GM21367 (cell line): ENCODE measurements at regions not wholly inside any gene's neighbourhood (a gene's known extent, or its start where the extent isn't known, plus 50 kb on each side); places are given as distances from the start of the nearest gene placed in this dataset.

Experiments
- ATAC-seq: cut with Tn5 transposase; IDR thresholded peaks from one replicate; pipeline ENCODE4 v1.9.1; 2021; ENCODE audit not compliant: unreplicated experiment

DNA sequence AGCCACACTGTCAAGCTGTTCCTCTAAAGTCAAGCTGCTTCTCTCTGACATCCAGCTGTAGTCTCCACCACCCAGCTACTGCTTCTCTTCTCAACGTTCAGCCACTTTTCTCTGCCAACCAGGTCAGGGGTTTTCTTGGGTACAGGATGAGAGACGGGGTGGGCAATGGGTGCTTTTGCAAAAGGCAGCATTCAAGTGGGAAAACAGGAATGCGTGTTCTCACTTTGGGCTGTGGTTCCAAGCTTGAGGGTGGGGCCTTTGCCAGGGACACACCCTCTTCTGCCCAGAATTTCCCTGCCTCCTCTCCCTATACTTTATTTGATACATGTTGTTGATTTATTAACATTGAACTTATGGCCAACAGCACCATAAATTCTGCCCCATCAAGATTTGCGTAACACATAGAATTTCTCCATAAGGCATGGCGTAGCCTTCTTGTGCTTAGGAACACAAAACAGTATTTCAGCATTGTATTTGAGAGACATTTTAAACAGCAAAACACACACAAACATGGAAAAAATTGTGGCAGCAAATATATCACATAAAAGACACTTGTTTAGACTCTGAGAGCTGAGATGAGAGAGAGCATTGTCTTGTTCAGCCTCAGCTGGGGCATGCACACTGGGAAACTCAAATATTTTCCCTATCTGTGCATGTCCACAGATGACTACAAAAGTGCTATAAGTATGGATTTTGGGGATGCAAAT lies 392.8 kb downstream of the SLITRK6 start:
- no peak for ATAC-seq

- ATAC-seq: no peak
These were observed 393.8 kb downstream of the SLITRK6 start for GRCh38 chr13:85405316-85405897.

DNA sequence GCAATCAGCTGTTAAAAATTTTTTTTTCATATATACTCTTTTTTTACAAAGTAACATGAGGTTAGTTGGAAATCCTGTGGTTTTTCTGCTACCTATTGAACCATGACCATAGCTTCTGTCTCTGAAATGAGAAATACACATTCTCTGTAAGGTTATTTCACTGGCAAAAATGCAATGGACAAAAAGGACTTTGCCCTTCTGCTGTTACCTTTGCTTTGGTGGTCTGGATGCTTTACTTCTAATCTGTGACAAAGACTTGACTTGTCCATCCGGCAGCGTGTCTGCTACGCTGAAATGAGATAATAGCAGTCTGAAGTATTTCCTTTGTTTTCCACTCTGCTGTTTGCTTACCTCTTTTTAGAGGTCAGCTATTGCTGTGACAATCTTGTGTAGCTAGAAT lies 412.8 kb downstream of the SLITRK6 start:
- no peak for ATAC-seq

DNA sequence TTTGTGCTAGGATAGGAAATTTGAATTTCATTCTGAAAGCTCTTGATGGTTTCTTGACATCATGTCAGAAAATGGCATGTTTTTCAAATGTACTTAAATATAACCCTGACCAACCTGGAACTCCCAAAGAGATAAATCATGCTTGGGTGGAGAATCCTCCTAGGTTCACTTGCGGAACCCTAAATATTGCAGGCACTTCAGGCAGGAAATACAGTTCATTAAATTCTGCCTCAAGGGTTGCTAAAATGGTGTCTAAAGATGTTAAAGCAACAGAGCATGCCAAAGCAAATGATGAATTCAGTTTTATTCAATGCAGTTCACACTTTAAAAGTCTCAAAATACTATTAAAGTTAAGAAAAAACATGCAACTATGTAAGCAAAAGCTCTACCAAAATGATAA lies 415.9 kb downstream of the SLITRK6 start:
- no peak for ATAC-seq

- no peak for ATAC-seq
These were observed 418.1 kb downstream of the SLITRK6 start for GRCh38 chr13:85381082-85381481.

DNA sequence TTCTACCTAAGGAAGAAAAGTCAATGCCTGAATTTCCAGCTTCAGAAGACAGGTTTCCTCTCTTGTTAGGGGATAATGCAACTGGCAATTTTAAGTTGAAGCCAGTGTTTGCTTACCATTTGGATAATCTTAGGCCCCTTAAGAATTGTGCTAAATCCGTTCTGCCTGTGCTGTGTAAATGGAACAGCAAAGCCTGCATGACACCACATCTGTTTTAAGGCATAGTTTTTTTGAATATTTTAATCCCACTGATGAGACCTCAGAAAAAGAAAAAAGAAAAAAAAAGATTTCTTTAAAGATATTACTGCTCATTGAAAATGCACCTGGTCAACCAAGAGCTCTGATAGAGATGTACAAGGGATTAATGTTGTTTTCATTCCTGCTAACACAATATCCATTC lies 419.2 kb downstream of the SLITRK6 start:
- no peak for ATAC-seq

DNA sequence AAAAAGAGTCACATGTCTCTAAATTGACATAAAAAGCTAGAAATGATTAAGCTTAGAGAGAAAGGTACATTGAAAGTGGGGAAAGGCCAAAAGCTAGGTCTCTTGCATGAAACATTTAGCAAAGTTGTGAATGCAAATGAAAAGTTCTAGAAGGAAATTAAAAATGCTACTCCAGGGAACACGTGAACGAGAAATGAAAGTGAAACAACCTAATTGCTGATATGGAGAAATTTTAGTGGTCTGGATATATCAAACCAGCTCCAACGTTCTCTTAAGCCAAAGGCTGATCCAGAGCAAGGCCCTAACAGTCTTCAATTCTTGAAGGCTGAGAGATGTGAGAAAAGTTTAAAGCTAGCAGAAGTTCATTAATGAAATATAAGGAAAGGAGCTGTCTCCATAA lies 419.8 kb downstream of the SLITRK6 start:
- ATAC-seq: no peak

- ATAC-seq: no peak
These were observed 421.4 kb downstream of the SLITRK6 start for GRCh38 chr13:85377783-85378182.

GRCh38 chr13:85373322-85373721 lies 425.9 kb downstream of the SLITRK6 start:
- ATAC-seq: no peak

GRCh38 chr13:85371254-85371653 lies 428.0 kb downstream of the SLITRK6 start:
- no peak for ATAC-seq

- no peak for ATAC-seq
These were observed 430.5 kb downstream of the SLITRK6 start for GRCh38 chr13:85368686-85369085.

DNA sequence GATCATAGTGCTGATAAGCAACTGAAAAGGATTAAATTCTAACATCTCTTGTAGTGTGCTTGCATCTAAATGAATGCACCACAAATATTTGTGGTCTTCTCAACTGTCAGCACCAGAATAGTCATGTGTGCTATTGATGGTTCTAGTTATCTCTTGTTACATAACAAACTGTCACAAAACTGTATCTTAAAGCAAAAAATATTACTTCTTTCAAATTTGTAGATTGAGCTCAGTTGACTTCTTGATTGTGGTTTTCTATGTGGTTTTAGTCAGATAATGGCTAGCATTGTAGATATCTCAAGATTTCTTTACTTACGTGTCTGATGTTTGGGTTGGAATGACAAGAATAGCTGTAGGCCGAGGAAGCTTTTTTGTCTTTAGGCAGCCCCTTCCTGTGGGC lies 431.3 kb downstream of the SLITRK6 start:
- no peak for ATAC-seq

GRCh38 chr13:85366759-85367417 lies 432.3 kb downstream of the SLITRK6 start:
- ATAC-seq: no peak

GRCh38 chr13:85363504-85363903 lies 435.7 kb downstream of the SLITRK6 start:
- ATAC-seq: no peak

DNA sequence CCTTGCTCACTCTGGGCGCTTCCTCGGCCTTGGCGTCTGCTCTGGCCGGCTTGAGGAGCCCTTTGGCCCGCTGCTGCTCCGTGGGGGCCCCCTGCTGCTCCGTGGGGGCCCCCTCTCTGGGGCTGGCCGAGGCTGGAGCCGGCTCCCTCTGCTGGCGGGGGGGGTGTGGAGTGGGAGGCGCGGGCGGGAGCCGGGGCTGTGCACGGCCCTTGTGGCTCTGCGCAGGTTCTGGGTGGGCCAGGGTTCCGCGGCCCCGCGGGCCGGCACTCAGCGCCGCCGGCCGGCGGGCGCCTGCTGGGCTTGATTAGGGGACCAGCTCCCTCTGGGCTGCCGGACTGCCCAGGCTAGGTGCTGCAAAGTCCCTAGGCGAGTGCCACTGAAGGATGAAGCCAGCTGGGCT lies 436.2 kb downstream of the SLITRK6 start:
- ATAC-seq: no peak

DNA sequence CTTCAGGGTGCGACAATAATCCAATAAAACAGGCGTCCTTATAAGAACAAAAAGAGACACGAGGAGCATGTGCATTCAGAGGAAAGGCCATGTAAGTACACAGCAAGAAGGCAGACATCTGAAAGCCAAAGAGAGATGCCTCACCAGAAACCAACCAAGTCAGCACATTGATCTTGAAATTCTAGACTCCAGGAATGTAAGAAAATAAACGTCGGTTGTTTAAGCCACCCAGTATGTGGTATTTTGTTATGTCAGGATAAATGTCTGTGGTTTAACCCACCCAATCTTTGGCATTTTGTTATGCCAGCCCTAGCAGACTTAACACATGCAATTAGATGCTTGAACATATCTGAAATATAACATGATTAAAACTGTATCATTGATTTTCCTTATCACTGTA lies 452.0 kb downstream of the SLITRK6 start:
- ATAC-seq: no peak

DNA sequence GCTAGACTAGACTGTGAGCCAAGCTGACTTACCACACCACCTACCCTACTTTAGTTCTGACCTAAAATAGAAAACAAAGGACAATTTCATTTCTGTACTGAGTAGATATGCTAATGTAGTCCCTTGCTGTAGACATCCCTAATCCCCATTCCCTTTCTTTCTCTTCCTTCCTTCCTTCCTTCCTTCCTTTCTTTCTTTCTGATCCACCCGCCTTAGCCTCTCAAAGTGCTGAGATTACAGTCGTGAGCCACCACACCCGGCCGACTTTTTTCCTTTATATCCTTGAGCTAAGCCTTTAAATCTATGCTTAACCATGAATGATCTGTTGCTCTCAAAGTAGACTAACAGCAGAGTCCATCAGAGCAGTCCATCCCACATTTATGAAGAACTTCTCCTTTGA lies 465.0 kb downstream of the SLITRK6 start:
- ATAC-seq: no peak

DNA sequence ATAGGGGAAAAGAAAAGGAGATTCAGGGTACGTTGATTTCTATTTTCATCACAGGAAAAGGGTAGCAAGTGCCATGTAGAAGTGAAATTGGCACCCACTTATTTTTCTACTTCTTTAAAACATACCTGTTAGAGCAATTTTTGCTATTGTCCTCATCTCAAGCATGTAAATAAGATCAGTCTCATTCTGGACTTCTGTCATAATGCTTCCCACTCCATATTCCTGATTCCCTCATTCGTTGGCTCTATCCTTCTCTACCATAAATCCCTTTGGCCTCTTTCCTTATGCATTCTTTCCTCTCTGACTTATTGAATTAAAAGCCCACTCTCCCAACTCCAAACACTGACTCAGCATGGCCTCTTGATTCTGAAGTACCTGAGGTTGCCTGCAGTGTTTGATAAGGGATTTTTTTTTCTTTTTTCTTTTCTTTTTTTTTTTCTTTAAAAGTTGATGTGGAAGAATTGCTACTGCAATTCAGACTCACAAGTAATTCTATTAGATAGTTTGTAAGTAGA lies 465.7 kb downstream of the SLITRK6 start:
- no peak for ATAC-seq

DNA sequence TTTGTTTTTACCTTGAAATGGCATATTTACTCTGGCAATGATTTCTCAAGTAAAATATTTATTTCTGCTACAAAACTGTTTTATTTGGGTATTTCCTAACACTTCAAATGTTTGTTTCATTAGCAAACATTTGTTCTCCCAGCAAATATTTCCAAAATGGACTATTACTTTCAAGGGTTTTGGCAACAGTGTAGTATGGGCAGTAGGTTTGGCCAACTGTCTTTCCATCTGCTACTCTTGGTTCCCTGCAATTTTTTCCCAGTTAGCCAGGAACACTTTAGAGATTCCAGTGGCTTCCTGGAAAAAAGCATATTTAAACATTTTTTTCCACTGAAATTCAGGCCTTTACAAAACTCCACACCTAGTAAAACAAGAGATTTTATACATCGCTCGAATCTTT lies 466.6 kb downstream of the SLITRK6 start:
- ATAC-seq: no peak

- ATAC-seq: no peak
These were observed 477.5 kb downstream of the SLITRK6 start for GRCh38 chr13:85321734-85322133.

GRCh38 chr13:85317781-85318180 lies 481.4 kb downstream of the SLITRK6 start:
- ATAC-seq: no peak

DNA sequence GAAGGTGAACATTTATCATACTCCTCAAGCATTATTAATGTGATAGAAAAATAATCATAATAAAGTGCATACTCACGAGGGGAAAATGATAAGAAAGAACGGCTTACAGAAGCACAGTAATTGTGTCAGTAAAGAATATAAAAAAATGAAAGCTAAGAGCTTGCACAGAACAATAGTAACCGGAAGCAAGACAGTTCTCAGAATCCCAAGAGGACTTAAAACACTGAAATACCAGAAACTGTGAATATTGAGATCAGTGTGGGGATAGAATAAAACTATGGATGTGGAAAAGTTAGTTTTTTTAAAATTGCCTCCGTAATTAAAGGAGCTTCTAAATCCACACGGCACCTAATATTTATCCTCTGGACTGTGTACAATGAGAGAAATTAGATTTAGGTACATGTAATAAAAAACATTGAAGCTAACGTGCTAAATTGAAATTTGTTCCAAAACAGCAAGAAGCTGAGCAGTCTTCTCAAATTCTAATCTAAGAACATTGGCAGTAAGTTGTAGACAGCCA lies 482.7 kb downstream of the SLITRK6 start:
- no peak for ATAC-seq
